Stimulated activated memory B cell treated with anti-CD40 and anti-IgM and Interleukin-4, amounts not matched to agents 10 μg/mL and 1 μg/mL and 100 μg/mL, for 72 hours (primary cell): ENCODE measurements at regions not wholly inside any gene's neighbourhood (a gene's known extent, or its start where the extent isn't known, plus 50 kb on each side); places are given as distances from the start of the nearest gene placed in this dataset.

ENCODE experiments used
- ATAC-seq: fragments of 150-1000 bp; cut with Tn5 transposase; 2 replicates; pipeline ENCODE4 v1.10.0; 2021
- H3K27ac Mint-ChIP-seq: one replicate; pipeline ENCODE4 v1.8.0; 2022; ENCODE audit warnings: mild to moderate bottlenecking, mixed read lengths
- H3K27me3 Mint-ChIP-seq: one replicate; pipeline ENCODE4 v1.8.0; 2022; ENCODE audit warnings: mixed read lengths
- H3K36me3 Mint-ChIP-seq: one replicate; pipeline ENCODE4 v1.8.0; 2022; ENCODE audit warnings: mixed read lengths
- H3K4me1 Mint-ChIP-seq: one replicate; pipeline ENCODE4 v1.8.0; 2022; ENCODE audit warnings: mixed read lengths
- H3K4me3 Mint-ChIP-seq: one replicate; pipeline ENCODE4 v1.8.0; 2022; ENCODE audit warnings: mild to moderate bottlenecking, moderate library complexity, mixed read lengths
- H3K9me3 Mint-ChIP-seq: one replicate; pipeline ENCODE4 v1.8.0; 2022; ENCODE audit warnings: mixed read lengths

DNA sequence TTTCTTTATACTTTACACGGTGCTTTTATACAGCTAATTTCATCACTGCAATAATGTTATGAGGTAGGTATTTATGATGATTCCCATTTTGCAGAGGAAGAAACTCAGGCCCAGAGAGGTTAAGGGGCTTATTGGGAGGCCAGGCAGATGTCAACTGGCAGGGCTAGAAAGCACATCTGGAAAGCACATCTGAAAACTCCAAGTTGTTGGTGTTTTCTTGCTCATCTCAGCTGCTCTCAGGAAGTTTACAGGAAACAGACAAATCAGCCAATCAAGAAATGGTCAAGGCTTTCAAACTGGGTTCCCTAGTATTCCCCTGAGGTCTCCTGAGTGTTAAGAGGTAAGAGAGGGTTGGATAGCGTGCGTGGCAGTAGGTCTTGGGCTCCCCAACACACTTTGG, 124.1 kb upstream of the MED13L start:
- Mint-ChIP-seq H3K36me3 (peaks cover 26% of the 10 kb centered on the region), H3K4me1 (peaks cover 16% of the 10 kb centered on the region), H3K9me3 (peaks cover 29% of the 10 kb centered on the region)

DNA sequence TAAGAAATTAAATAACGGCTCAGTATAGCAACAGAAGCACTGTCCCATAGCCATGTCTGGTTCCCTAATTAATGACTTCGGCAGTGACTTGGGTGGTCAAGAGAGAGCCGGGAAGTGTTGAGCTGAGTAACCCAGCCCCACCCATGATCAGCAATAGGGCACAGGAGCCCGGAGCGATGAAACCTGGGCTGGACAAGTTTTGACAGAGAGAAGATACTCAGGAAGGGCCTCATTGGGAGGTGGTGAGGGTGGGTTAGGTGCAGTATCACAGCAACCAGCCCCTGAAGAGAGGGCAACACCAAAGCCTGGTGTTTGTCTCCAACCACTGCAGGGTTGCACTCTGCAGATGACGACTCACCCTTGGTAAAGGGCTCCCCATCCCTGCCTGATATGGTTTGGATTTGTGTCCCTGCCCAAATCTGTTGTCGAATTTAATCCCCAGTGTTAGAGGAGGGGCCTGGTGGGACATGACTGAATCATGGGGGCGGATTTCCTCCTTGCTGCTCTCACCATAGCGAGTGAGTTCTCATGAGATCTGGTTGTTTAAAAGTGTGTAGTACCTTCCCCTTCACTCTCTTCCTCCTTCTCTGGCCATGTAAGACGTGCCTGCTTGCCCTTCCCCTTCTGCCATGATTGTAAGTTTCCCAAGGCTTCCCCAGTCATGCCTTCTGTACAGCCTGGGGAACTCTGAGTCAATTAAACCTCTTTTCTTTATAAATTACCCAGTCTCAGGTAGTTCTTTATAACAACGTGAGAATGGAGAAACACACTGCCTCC, 124.9 kb upstream of the MED13L start:
- peaks cover 29% of the 10 kb centered on the region for H3K9me3 Mint-ChIP-seq
- no peak overlapping the region for H3K4me3 Mint-ChIP-seq
- H3K27me3 Mint-ChIP-seq, result no peaks in the 10 kb centered on the region
- ATAC-seq, result no peak
- peaks cover 16% of the 10 kb centered on the region for H3K4me1 Mint-ChIP-seq
- H3K27ac Mint-ChIP-seq, result peak overlapping the region; percentile 36
- peaks cover 26% of the 10 kb centered on the region for H3K36me3 Mint-ChIP-seq

More for the DNA sequence above, 124.1 kb upstream of the MED13L start:
- H3K27ac Mint-ChIP-seq, result no peak overlapping the region
- no peaks in the 10 kb centered on the region for H3K27me3 Mint-ChIP-seq
- no peak overlapping the region for H3K4me3 Mint-ChIP-seq
- no peak for ATAC-seq

DNA sequence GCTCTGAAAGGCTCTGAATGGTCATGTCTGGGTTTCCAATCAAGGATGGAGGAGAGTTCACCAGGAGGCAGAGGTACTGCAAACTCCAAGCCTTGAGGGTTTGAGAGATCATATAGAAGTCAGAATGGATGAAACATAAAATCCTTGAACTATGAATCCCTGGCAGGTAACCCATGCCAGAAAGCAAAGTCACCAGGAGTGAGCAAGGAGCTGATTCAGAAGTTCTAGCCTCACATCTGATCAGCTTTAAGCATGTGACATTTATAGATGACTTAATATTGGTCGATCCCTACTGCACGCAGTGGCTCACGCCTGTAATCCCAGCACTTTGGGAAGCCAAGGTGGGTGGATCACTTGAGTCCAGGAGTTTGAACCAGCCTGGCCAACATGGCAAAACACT, 126.1 kb upstream of the MED13L start:
- peaks cover 21% of the 10 kb centered on the region for H3K9me3 Mint-ChIP-seq
- no peak overlapping the region for H3K27ac Mint-ChIP-seq
- H3K36me3 Mint-ChIP-seq, result peaks cover 16% of the 10 kb centered on the region
- no peak for ATAC-seq
- H3K27me3 Mint-ChIP-seq, result no peaks in the 10 kb centered on the region
- H3K4me1 Mint-ChIP-seq, result peaks cover 16% of the 10 kb centered on the region
- H3K4me3 Mint-ChIP-seq, result no peak overlapping the region

DNA sequence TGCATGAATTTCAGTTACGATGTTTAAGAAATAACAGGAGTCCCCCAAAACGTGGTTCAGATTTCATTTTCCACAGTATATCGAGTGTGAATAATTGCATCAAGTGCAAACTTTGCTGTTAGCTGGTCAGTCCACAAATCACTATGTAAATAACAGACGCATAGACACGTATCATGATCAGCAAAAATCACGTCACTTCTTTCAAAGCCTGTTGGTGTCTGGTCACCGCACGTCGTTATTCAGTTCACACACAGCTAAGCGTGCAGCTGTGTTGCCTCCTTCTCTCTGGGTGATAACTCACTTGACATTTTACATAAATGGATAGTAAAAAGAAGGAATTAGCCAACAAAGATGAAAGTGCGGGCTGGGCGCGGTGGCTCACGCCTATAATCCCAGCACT, 126.8 kb upstream of the MED13L start:
- Mint-ChIP-seq H3K9me3 (peaks cover 16% of the 10 kb centered on the region), H3K4me1 (peaks cover 16% of the 10 kb centered on the region), H3K4me3 (no peak overlapping the region), H3K27ac (no peak overlapping the region), H3K27me3 (no peaks in the 10 kb centered on the region), H3K36me3 (peaks cover 9% of the 10 kb centered on the region)
- ATAC-seq, result no peak

DNA sequence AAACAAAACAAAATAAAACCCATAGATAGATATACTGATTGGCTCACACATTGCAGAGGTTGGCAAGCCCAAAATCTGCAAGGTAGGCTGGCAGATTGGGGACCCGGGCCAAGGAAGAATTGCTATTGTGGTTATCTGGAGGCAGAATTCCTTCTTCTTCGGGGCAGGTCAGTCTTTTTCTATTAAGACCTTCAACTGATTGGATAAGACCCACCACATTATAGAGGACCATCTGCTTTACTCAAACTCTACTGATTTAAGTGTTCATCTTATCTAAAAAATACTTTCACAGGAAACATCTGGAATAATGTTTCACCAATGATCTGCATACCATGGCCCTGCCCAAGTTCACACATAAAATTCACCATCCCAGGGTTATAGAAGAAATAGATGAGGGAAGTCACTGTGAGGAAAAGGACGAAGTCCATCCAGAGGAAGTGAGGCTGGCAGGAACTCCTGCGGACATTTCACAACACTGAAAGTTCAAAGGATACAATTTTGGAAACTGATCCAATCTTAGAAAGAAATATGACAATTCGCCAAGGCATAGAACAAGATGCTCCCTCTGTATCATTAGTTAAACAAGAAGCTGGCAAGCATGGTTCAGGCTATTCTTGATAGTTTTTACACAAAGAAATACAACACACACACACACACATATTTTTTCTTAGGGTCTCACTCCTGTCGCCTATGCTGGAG, 127.6 kb upstream of the MED13L start:
- H3K4me1 Mint-ChIP-seq, result peaks cover 16% of the 10 kb centered on the region
- peaks cover 9% of the 10 kb centered on the region for H3K36me3 Mint-ChIP-seq
- no peak for ATAC-seq
- no peak overlapping the region for H3K27ac Mint-ChIP-seq
- H3K4me3 Mint-ChIP-seq, result no peak overlapping the region
- no peaks in the 10 kb centered on the region for H3K27me3 Mint-ChIP-seq
- peaks cover 13% of the 10 kb centered on the region for H3K9me3 Mint-ChIP-seq

DNA sequence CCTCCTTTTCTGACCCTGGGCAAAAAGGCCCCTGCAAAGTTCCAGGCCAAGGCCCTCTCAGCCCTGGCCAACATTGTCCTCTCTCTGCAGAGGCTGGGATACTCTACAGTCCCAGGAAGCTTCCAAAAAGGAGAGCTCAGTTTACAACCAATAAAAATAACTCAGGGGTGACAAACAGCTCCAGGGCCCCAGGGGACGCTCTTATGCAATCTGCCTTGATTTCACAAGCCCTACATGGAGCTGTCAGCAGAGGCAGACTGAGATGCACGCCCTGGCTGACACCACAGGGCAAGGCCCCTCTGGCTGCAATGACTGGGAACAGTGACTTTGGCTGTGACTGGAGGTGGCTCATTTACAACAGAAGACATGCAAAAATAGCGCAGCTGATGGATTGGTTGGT, 129.0 kb upstream of the MED13L start:
- ATAC-seq, result no peak
- no peak overlapping the region for H3K27ac Mint-ChIP-seq
- H3K36me3 Mint-ChIP-seq, result no peaks in the 10 kb centered on the region
- H3K4me3 Mint-ChIP-seq, result no peak overlapping the region
- H3K27me3 Mint-ChIP-seq, result no peaks in the 10 kb centered on the region
- H3K4me1 Mint-ChIP-seq, result peaks cover 13% of the 10 kb centered on the region
- peaks cover 7% of the 10 kb centered on the region for H3K9me3 Mint-ChIP-seq

DNA sequence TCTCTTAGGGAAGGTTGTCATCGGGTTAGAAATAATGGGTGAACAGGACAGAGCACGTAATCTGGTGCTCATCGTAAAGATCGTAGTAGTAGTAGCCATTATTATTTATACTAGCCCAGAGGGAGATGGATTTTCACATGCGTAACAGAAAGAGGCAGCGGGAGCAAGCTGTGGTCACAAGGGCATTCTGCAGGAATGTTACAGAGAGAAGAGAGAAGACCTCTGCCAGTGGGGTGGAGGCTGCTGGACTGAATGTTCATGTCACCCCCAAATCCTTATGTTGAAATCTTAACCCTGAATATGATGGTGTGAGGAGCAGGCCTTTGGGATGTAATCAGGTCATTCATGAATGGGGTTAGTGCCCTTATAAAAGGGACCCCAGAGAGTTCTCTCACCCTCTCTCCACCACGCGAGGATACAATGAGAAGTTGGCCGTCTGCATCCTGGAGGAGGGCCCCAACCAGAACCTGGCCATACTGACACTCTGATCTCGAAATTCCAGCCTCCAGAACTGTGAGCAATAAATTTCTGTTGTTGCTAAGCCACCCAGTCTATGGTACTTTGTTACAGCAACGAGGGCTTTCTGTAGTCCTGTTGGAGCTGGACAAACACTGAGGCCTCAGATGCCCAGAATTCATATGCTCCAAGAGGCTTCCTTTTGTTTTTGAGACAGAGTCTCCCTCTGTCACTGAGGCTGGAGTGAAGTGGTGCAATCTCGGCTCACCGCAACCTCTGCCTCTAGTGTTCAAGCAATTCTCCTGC, 131.2 kb upstream of the MED13L start:
- no peak for ATAC-seq
- no peak overlapping the region for H3K27ac Mint-ChIP-seq
- H3K27me3 Mint-ChIP-seq, result no peaks in the 10 kb centered on the region
- H3K36me3 Mint-ChIP-seq, result no peaks in the 10 kb centered on the region
- H3K4me3 Mint-ChIP-seq, result no peak overlapping the region
- H3K9me3 Mint-ChIP-seq, result no peaks in the 10 kb centered on the region
- H3K4me1 Mint-ChIP-seq, result peaks cover 9% of the 10 kb centered on the region

DNA sequence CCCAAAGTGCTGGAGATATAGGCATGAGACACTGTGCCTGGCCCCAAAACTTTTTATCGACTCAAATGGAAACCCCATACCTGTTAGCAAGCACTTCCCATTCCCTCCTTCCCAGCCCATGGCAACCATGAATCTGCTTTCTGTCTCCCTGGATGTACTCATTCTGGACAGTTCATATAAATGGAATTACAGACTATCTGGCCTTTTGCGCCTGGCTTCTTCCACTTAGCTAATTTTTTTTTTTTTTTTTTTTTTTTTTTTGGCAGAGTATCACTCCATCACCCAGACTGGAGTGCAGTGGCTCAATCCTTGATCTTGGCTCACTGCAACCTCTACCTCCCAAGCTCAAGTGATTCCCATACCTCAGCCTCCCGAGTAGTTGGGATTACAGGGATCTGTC, 134.5 kb upstream of the MED13L start:
- Mint-ChIP-seq H3K36me3 (no peaks in the 10 kb centered on the region), H3K27ac (no peak overlapping the region), H3K4me3 (no peak overlapping the region), H3K27me3 (no peaks in the 10 kb centered on the region), H3K9me3 (no peaks in the 10 kb centered on the region), H3K4me1 (peaks cover 9% of the 10 kb centered on the region)
- no peak for ATAC-seq

DNA sequence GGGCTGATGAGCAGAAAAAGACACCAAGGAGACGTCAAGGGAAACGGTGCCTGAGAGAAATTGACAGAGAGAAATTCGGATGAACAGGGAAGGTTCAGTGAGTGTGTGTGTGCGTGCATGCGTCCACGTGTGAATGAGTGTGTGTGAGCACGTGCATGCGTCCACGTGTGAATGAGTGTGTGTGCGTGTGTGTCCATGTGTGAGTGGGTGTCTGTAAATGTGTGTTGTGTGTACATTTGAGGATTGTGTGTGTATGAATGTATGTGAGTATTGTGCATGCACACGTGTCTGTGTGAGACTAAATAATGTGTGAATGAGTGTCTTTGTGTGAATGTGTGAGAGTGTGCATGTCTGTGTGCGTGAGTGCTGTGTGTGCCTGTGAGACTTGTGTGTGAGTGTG, 137.4 kb upstream of the MED13L start:
- Mint-ChIP-seq H3K4me1 (peaks cover 15% of the 10 kb centered on the region), H3K27me3 (no peaks in the 10 kb centered on the region)
- ATAC-seq, result no peak

DNA sequence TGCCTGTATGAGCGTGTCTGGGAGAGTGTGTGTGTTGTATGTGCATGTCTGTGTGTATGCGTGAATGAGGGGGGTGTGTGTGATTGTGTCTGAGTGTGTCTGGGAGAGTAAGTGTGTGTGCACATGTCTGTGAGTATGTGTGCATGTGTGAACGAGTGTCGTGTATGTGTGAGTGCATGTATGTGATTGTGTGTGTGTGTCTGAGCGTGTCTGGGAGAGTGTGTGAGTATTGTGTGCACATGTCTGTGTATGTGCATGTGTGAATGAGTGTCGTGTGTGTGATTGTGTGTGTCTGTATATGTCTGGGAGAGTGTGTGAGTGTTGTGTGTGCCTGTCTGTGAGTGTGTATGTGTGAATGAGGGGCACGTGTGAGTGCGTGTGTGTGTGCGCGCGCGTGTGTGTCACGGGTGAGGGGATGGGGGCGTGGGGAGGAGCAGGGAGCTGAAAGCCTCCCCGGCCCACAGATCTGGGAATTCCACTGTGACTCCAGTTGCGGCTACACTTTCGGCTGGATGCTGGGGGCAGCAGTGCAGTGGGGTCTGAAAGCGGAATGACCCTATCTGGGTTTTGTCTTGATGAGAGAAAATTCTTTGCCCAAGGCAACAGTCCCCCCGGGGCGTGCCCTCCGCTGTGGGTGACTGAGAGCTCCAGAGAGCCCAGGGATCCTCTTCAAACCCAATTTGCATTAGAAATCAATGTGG, 138.1 kb upstream of the MED13L start:
- Mint-ChIP-seq H3K27me3 (no peaks in the 10 kb centered on the region), H3K9me3 (no peaks in the 10 kb centered on the region), H3K4me3 (no peak overlapping the region), H3K36me3 (no peaks in the 10 kb centered on the region), H3K4me1 (peaks cover 12% of the 10 kb centered on the region), H3K27ac (no peak overlapping the region)
- no peak for ATAC-seq

More for the DNA sequence above, 137.4 kb upstream of the MED13L start:
- Mint-ChIP-seq H3K36me3 (no peaks in the 10 kb centered on the region), H3K27ac (no peak overlapping the region), H3K4me3 (no peak overlapping the region), H3K9me3 (no peaks in the 10 kb centered on the region)

DNA sequence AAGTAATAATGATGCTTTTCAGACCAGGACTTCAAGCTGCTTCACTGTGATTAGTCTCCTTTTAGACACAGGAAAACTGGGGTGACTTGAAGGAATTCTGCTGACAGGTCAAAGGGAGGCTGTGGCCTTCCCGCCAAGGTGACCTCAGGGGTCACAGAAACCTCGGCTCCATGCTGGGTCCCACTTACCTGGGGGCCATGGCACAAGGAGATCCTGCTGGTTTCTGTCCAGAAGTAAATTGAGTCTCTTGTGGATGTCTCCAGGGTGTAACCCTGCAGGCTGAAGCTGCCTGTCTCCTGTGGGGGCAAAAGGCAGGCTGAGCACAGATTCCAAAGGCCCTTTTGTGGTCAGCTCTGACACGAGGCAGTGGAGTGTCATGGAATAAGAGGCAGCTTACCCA, 138.7 kb upstream of the MED13L start:
- Mint-ChIP-seq H3K4me3 (no peak overlapping the region), H3K9me3 (no peaks in the 10 kb centered on the region), H3K4me1 (peaks cover 6% of the 10 kb centered on the region), H3K36me3 (no peaks in the 10 kb centered on the region), H3K27ac (no peak overlapping the region), H3K27me3 (no peaks in the 10 kb centered on the region)
- no peak for ATAC-seq

DNA sequence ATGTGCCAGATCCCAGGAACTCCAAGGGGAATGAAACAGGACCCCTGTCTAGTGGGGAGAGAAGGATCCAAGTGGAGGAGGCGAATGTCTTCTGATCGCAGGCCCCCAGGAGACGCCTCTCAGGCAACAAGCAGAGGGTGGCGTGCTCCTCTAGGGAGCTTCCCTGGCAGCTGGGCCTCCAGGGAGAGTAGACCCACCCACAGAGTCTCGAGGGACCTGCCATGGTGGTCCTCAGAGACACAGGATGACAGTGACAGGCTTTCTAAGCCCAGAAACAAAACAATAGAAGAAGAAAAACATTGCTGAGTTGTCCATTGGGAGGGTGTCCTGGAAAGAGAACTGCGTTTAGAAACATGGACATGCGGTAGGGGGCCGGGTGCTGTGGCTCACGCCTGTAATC, 140.6 kb upstream of the MAP1LC3B2 start:
- Mint-ChIP-seq H3K27me3 (no peaks in the 10 kb centered on the region), H3K4me1 (peaks cover 6% of the 10 kb centered on the region), H3K36me3 (peaks cover 6% of the 10 kb centered on the region), H3K4me3 (no peak overlapping the region), H3K9me3 (no peaks in the 10 kb centered on the region), H3K27ac (no peak overlapping the region)
- ATAC-seq, result no peak

DNA sequence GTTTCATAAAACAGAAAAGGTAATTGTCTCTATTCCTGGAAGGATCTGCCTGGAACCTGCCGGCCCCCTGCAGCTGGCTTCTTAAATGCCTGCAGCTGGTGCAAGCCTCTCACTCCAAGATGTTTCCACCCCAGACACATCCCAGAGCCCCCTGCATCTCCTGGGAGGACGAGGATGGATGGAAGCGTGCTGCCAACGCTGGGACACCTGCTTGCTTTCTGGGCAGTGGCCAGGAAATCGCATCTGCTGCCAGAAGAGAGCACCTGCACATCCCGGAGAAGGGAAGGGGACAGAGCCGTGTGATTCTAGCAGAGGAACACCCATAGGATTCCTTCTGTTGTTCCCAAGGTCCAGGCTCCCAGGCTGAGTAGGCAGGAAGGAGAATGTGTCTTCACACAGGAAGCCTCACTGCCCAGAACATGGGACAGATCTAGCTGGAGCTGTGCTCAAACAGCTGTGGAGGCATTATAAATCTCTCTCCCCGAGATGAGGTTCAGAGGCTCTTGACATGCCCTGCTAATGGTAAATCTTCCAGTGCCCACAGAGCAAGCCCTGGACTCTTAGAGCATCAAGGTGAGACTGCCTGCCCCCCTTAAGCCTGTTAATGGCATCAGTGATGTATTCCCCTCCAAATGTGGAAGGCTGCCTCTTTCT, 138.8 kb upstream of the MAP1LC3B2 start:
- ATAC-seq, result no peak
- Mint-ChIP-seq H3K9me3 (no peaks in the 10 kb centered on the region), H3K27ac (no peak overlapping the region)

DNA sequence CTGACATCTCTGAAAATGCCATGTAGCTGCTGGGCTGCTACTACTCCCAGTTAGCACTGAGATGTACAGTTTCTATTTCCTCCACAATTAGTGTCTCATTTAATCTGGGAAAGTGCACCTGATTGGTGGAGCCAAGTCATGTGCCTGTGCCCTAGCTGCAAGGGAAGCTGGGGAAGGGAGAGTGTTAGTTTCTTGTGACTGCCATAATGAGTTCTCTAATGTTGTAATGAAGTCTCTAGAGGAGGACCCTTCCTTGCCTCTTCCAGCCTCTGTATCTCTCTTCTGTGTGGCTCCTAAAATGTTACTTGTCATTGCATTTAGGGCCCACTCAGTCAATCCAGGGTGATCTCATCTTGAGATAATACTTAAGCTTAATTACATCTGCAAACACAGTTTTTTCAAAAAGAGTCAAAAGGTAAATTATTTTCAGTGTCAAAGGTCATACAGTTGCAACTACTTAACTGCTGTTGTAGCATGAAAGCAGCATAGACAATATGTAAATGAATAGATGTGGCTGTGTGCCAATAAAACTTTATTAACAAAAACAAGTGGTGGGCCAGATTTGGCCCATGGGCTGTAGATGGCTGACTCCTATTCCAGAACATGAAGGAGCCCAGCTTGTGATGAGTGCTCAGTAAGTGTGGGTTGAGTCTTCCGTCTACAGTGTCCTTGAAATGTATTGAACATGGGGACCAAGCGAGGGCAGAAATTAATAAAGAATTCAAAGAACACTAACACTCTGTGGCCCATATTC, 137.2 kb upstream of the MAP1LC3B2 start:
- Mint-ChIP-seq H3K36me3 (peaks cover 6% of the 10 kb centered on the region), H3K4me3 (no peak overlapping the region), H3K27ac (no peak overlapping the region), H3K9me3 (no peaks in the 10 kb centered on the region), H3K27me3 (no peaks in the 10 kb centered on the region), H3K4me1 (peaks cover 6% of the 10 kb centered on the region)
- no peak for ATAC-seq

More for the DNA sequence above, 138.8 kb upstream of the MAP1LC3B2 start:
- Mint-ChIP-seq H3K27me3 (no peaks in the 10 kb centered on the region), H3K4me3 (no peak overlapping the region), H3K36me3 (peaks cover 6% of the 10 kb centered on the region), H3K4me1 (peaks cover 6% of the 10 kb centered on the region)
